ENCODE measurements at regions not wholly inside any gene's neighbourhood (a gene's known extent, or its start where the extent isn't known, plus 50 kb on each side); places are given as distances from the start of the nearest gene placed in this dataset.

GRCh38 chr15:70217226-70218160, 119.8 kb upstream of the TLE3 start:
- no peak overlapping the region for H3K4me3 ChIP-seq (ENCODE audit: low read depth, low read length)

DNA sequence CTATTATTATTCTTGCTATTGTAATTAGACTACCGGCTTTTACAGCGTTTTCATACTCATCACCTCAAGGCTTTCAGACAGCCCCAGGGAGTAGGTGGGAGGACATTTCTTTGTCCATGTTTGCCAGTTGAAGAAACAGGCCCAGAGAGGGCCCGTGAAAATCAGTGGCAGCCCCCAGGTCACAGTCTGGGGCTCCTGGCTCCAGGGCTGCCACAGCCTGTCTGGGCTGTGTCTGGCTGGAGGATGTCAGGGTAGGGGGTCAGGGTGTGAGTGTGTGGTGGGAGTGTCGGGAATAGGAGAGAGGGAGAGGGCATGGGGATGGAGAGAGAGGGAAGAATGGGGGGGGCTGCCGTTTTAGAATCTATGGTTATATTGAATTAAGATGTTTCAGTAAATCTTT, 118.2 kb upstream of the TLE3 start:
- H3K4me3 ChIP-seq (ENCODE audit: low read depth, low read length), result no peak overlapping the region

DNA sequence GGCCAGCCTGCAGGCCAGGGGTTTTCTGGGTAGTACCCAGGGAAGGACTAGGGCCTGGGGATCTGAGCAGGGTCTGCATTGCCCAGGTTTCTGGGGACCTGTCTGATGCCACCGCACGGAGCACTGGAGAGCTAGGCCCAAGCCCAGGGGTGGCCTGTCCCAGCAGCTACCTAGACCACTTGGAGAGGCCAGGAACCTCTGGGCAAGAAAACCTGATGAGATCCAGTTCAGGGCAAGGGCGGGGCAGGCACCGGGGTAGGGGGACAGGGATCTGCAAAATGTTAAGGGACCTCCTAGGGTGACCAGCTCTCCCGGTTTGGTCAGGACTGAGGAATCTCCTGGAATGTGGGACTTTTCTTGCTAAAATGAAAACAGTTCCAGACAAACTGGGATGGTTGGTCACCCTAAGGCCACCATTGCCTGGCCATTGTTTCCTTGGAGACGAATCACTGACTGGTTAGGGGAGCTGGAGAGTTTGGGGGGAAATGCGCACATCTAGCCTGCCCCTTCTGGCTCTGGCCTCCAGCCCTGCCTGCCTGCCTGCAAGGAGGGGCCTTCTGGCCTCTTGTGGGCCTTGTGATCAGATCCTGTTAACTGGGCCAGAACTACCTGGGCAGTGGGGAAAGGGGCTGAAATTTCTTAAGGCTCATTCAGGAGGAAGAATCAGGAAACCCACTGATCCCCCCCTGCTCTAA, 117.4 kb upstream of the TLE3 start:
- no peak overlapping the region for H3K4me3 ChIP-seq (ENCODE audit: low read depth, low read length)

DNA sequence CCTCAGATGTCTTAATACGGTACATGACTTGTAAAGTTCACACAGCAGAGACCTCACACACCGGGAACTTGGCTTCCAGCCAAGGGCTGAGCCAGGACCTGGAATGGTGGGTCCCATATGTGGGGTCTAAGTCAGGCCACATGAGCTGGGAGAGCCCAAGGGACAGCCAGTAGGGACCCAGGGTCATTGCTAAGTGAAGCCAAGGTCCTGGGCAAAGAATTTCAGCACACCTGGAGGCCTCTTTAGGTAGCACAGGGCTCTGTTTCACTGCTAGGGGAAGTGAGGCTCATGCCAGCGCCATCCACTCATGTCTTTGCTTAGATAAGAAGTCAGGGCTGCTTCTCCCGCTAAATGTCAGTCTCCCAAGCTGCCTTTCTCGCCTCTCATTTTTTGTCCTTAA, 116.6 kb upstream of the TLE3 start:
- no peak overlapping the region for H3K4me3 ChIP-seq (ENCODE audit: low read depth, low read length)

GRCh38 chr15:70213794-70214193, 116.1 kb upstream of the TLE3 start:
- no peak overlapping the region for H3K4me3 ChIP-seq (ENCODE audit: low read depth, low read length)

DNA sequence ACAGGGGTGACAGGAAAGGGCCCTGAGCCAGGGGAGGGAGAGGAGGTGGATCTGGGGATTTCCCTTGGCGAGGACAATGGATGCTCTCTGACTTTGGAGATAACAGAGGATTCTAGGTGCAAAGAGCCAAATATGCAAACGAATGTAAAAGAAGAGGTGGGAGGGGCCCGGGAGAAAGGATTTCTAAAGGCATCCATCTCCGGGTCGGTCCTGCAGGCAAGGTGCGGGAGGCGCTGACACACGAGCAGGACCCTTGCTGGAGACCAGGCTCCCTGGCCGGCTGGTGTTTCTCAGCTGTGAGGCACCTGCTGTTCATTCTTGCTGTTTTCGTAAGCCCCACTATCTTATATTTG, 115.2 kb upstream of the TLE3 start:
- H3K4me3 ChIP-seq (ENCODE audit: low read depth, low read length), result no peak overlapping the region

- H3K4me3 ChIP-seq (ENCODE audit: low read depth, low read length), result no peak overlapping the region
Observed at GRCh38 chr15:70212286-70212962, 114.7 kb upstream of the TLE3 start.

GRCh38 chr15:70210528-70210927, 112.8 kb upstream of the TLE3 start:
- no peak overlapping the region for H3K4me3 ChIP-seq (ENCODE audit: low read depth, low read length)

GRCh38 chr15:70210076-70210475, 112.4 kb upstream of the TLE3 start:
- H3K4me3 ChIP-seq (ENCODE audit: low read depth, low read length), result no peak overlapping the region

DNA sequence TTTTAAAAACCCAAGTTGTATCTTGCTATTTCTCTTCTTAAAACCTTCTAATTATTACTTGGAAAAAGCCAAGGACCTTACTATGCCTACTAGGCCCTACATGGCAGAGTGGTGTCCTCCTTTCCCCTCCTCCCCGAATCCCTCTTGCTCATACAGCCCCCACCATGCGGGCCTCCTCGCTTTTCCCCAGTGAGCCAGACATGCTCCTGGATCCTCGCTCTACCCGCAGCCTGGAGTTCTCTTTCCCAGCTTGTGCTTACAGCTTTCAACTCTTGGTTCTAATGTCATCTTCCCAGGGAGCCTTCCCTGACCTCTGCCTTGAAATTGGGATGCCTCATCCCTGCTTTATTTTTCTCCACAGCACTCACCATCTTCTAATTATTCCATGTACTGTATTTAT, 111.8 kb upstream of the TLE3 start:
- H3K4me3 ChIP-seq (ENCODE audit: low read depth, low read length), result no peak overlapping the region

DNA sequence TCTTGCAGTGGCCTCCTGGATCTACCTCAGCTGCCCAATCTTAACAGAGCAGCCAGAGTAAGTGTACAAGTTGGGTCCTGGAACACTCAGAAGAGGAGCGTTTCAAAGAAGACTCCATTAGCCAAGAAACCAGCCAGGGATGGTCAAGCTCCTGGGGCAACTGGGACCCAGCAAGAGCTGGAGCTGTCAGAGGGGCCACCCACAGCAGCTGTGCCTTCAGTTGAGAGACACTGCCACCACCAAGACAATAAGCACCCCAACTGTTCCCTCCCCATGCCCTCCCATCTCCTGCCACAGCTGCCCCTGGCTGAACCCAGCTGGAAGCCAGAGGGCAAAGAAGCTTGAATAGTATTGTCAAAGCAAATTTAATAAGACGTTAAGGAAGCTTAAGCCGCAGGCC, 110.6 kb upstream of the TLE3 start:
- no peak overlapping the region for H3K4me3 ChIP-seq (ENCODE audit: low read depth, low read length)

- H3K4me3 ChIP-seq (ENCODE audit: low read depth, low read length), result no peak overlapping the region
Observed at GRCh38 chr15:70206668-70207067, 109.0 kb upstream of the TLE3 start.

DNA sequence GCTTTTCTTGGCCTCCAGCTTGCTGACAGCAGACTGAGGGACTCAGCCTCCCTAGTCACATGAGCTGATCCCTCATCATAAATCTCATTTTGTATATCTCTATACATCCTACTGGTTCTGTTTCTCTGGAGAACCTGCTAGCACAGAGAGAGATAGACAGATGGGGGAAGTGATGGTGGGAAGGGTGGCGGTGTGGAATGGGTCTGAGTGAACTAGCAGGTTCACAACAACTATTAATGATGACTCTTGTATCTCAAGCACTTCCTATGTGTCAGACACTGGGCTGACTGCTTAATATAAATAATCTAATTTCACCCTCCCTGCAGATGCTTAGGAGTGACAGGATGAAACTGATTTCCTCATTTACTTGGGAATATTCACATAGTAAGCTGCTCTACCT, 106.9 kb upstream of the TLE3 start:
- no peak overlapping the region for H3K4me3 ChIP-seq (ENCODE audit: low read depth, low read length)

- no peak overlapping the region for H3K4me3 ChIP-seq (ENCODE audit: low read depth, low read length)
Observed at GRCh38 chr15:70203981-70204560, 106.4 kb upstream of the TLE3 start.

DNA sequence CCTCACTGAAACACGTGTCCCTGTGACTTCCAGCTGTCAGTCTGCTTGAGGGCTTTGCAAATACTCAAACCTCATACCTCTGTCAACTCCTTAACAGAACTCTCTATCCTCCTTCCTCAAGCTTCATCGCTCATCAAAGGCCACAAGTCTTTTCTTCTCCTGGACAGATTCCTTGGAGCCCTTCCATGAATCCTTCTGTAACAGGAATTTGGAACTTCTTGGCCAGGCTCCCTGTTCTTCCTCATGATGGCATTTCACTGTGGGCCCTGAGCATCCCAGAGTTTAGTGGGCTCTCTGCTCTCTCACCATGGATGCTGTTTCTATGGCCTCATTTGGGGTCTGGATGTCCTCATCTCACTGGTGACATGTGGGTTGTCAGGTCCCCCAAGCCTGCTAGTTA, 105.0 kb upstream of the TLE3 start:
- H3K4me3 ChIP-seq (ENCODE audit: low read depth, low read length), result no peak overlapping the region

DNA sequence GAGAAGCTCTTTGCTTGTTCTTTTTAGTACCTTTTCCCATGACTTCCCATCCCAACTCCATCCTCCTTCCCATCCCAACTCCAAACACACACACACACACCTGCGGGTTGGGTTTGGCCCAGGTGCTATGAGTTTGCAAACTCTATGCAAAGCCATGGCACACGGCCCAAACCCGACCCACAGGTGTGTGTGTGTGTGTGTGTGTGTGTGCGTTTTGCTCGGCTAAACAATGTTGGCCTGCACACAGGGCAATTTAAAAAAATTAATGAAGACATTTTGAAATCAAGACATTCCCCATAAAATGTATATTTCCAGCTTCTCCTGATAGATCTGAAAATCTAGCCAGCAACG, 103.7 kb upstream of the TLE3 start:
- no peak overlapping the region for H3K4me3 ChIP-seq (ENCODE audit: low read depth, low read length)

GRCh38 chr15:70200511-70201424, 103.1 kb upstream of the TLE3 start:
- no peak overlapping the region for H3K4me3 ChIP-seq (ENCODE audit: low read depth, low read length)

DNA sequence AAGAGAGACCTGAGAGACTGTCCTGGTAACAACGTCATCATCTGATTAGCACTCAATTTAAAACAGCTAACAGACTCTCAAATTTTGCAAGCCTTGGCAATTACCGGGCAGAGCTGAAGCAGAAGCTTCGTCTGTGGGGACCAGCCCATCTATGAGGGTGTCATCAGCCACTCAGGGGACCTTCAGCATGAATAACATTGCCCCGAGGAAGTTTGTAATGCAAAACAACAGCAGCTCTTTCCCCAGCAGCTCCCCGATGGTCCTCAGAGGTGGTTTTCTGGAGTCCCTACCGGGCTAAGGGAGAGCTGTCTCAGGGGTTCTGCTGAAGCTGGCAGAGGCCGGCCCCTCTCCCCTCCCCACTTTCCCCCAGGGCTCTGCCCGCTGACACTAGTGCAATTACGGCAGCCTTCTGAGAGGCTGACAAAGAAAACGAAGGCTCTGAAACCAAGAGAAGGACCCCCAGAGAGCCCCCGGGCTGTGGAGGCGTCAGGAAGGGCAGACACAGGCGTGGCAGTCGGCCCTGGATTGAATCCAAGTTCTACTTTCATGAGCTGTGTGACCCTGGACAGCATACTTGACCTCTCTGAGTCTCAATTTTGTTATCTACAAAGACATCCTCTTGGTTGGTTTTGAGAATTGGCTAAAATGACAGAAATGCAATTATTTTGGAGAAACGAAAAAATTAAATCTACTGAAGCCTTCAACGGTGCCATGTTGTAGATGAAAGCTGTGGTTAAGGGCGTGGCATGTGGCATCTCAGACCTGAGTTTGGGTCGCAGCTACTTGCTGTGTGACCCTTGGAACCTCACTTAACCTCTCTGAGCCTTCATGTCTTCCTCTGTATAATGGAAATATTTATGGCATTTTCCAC, 102.1 kb upstream of the TLE3 start:
- no peak overlapping the region for H3K4me3 ChIP-seq (ENCODE audit: low read depth, low read length)

DNA sequence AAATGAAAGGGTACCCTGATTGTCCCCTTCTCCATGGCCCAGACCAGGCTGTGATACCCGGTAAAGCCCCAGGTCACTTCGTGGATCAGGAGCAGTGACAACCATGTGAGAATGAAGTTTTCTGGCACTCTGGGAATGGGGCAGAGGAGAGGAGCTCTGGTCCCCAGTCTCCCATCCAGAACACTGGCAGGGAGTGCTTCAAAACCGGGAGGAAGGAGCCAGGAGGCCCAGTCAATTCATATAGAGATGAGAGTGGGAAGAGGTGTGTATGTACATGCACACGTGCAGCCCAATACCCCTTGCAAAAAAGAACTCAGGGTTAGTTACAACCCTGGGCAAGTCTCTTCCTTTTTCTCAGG, 101.4 kb upstream of the TLE3 start:
- H3K4me3 ChIP-seq (ENCODE audit: low read depth, low read length), result no peak overlapping the region

Data from iPS-11a (cell line).